Osteocyte (in vitro differentiated cells): ENCODE measurements at regions not wholly inside any gene's neighbourhood (a gene's known extent, or its start where the extent isn't known, plus 50 kb on each side); places are given as distances from the start of the nearest gene placed in this dataset.

Experiments
- DNase-seq: peaks from one replicate; pipeline ENCODE4 v3.0.0; 2021; ENCODE audit warnings: mixed read lengths; ENCODE audit not compliant: unreplicated experiment; ENCODE audit errors: extremely low spot score
- H3K27ac Mint-ChIP-seq: one replicate; pipeline ENCODE4 v1.8.0; 2021; ENCODE audit warnings: mild to moderate bottlenecking, mixed read lengths; ENCODE audit not compliant: unreplicated experiment
- H3K27me3 Mint-ChIP-seq: one replicate; pipeline ENCODE4 v1.8.0; 2021; ENCODE audit warnings: mixed read lengths; ENCODE audit not compliant: unreplicated experiment
- H3K36me3 Mint-ChIP-seq: one replicate; pipeline ENCODE4 v1.8.0; 2021; ENCODE audit warnings: mixed read lengths; ENCODE audit not compliant: unreplicated experiment
- H3K4me1 Mint-ChIP-seq: one replicate; pipeline ENCODE4 v1.8.0; 2021; ENCODE audit warnings: mixed read lengths; ENCODE audit not compliant: unreplicated experiment
- H3K4me3 Mint-ChIP-seq: one replicate; pipeline ENCODE4 v1.8.0; 2021; ENCODE audit warnings: mild to moderate bottlenecking, moderate library complexity, mixed read lengths; ENCODE audit not compliant: unreplicated experiment
- H3K9me3 Mint-ChIP-seq: one replicate; pipeline ENCODE4 v1.8.0; 2021; ENCODE audit warnings: mixed read lengths; ENCODE audit not compliant: unreplicated experiment
- CTCF ChIP-seq: fragments of 200-600 bp; sonication (generic); IDR thresholded peaks from 2 replicates; pipeline ENCODE4 v1.5.0; 2021; ENCODE audit warnings: antibody characterized with exemption, mild to moderate bottlenecking, moderate library complexity

GRCh38 chr5:166963596-166963995 lies 1327.8 kb upstream of the WWC1 start:
- H3K27ac Mint-ChIP-seq: no peak overlapping the region
- peaks cover 7% of the 10 kb centered on the region for H3K9me3 Mint-ChIP-seq

GRCh38 chr5:166977911-166978422 lies 1313.5 kb upstream of the WWC1 start:
- Mint-ChIP-seq H3K36me3 (no peaks in the 10 kb centered on the region), H3K4me3 (peak overlapping the region; percentile 75), H3K27ac (no peak overlapping the region), H3K4me1 (peaks cover 11% of the 10 kb centered on the region), H3K27me3 (peaks cover 54% of the 10 kb centered on the region), H3K9me3 (no peaks in the 10 kb centered on the region)
- no peak for TF ChIP-seq CTCF
- no peak for DNase-seq

More at GRCh38 chr5:166963596-166963995, 1327.8 kb upstream of the WWC1 start:
- TF ChIP-seq CTCF: no peak
- no peaks in the 10 kb centered on the region for H3K4me1 Mint-ChIP-seq
- no peak overlapping the region for H3K4me3 Mint-ChIP-seq
- DNase-seq: no peak
- no peaks in the 10 kb centered on the region for H3K27me3 Mint-ChIP-seq
- H3K36me3 Mint-ChIP-seq: no peaks in the 10 kb centered on the region

GRCh38 chr5:166979307-166979895 lies 1312.0 kb upstream of the WWC1 start:
- Mint-ChIP-seq H3K27ac (no peak overlapping the region), H3K9me3 (no peaks in the 10 kb centered on the region), H3K4me1 (peaks cover 11% of the 10 kb centered on the region), H3K4me3 (peak overlapping the region; percentile 75), H3K36me3 (no peaks in the 10 kb centered on the region), H3K27me3 (peaks cover 59% of the 10 kb centered on the region)
- no peak for TF ChIP-seq CTCF
- DNase-seq: no peak

GRCh38 chr5:166980666-166981065 lies 1310.8 kb upstream of the WWC1 start:
- H3K36me3 Mint-ChIP-seq: no peaks in the 10 kb centered on the region
- peaks cover 11% of the 10 kb centered on the region for H3K4me1 Mint-ChIP-seq
- no peaks in the 10 kb centered on the region for H3K9me3 Mint-ChIP-seq
- DNase-seq: no peak
- no peak overlapping the region for H3K27ac Mint-ChIP-seq
- H3K27me3 Mint-ChIP-seq: peaks cover 56% of the 10 kb centered on the region
- no peak overlapping the region for H3K4me3 Mint-ChIP-seq
- TF ChIP-seq CTCF: no peak

GRCh38 chr5:166982226-166982625 lies 1309.2 kb upstream of the WWC1 start:
- no peaks in the 10 kb centered on the region for H3K36me3 Mint-ChIP-seq
- H3K9me3 Mint-ChIP-seq: no peaks in the 10 kb centered on the region
- no peak for TF ChIP-seq CTCF
- H3K27me3 Mint-ChIP-seq: peaks cover 55% of the 10 kb centered on the region
- H3K4me3 Mint-ChIP-seq: no peak overlapping the region
- H3K4me1 Mint-ChIP-seq: peaks cover 11% of the 10 kb centered on the region
- no peak for DNase-seq
- no peak overlapping the region for H3K27ac Mint-ChIP-seq
